Neural crest cell (in vitro differentiated cells): ENCODE measurements at regions not wholly inside any gene's neighbourhood (a gene's known extent, or its start where the extent isn't known, plus 50 kb on each side); places are given as distances from the start of the nearest gene placed in this dataset.

Experiments used
- DNase-seq: peaks from one replicate; pipeline ENCODE4 v3.0.0; 2021; ENCODE audit warnings: low read depth, mixed read lengths, low spot score
- H3K27ac Mint-ChIP-seq: one replicate; pipeline ENCODE4 v1.8.0; 2021; ENCODE audit warnings: mild to moderate bottlenecking, mixed read lengths; ENCODE audit not compliant: unreplicated experiment
- H3K27me3 Mint-ChIP-seq: 2 replicates; pipeline ENCODE4 v1.8.0; 2021; ENCODE audit warnings: low read depth, mild to moderate bottlenecking, mixed read lengths
- H3K36me3 Mint-ChIP-seq: 2 replicates; pipeline ENCODE4 v1.8.0; 2021; ENCODE audit warnings: low read depth, mild to moderate bottlenecking, mixed read lengths
- H3K4me1 Mint-ChIP-seq: 2 replicates; pipeline ENCODE4 v1.8.0; 2021; ENCODE audit warnings: mixed read lengths
- H3K4me3 Mint-ChIP-seq: one replicate; pipeline ENCODE4 v1.8.0; 2021; ENCODE audit warnings: mild to moderate bottlenecking, mixed read lengths
- H3K9me3 Mint-ChIP-seq: 2 replicates; pipeline ENCODE4 v1.8.0; 2021; ENCODE audit warnings: mixed read lengths
- TF ChIP-seq, protein P1 (sequence below): fragments of 200-600 bp; sonication (generic); conservative IDR thresholded peaks from 2 replicates; pipeline ENCODE4 v1.5.0; 2021; ENCODE audit warnings: antibody characterized with exemption, mild to moderate bottlenecking

- TF ChIP-seq, protein P1, sequence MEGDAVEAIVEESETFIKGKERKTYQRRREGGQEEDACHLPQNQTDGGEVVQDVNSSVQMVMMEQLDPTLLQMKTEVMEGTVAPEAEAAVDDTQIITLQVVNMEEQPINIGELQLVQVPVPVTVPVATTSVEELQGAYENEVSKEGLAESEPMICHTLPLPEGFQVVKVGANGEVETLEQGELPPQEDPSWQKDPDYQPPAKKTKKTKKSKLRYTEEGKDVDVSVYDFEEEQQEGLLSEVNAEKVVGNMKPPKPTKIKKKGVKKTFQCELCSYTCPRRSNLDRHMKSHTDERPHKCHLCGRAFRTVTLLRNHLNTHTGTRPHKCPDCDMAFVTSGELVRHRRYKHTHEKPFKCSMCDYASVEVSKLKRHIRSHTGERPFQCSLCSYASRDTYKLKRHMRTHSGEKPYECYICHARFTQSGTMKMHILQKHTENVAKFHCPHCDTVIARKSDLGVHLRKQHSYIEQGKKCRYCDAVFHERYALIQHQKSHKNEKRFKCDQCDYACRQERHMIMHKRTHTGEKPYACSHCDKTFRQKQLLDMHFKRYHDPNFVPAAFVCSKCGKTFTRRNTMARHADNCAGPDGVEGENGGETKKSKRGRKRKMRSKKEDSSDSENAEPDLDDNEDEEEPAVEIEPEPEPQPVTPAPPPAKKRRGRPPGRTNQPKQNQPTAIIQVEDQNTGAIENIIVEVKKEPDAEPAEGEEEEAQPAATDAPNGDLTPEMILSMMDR, result no peak
- no peak overlapping the region for H3K4me3 Mint-ChIP-seq
- DNase-seq, result no peak
- H3K4me1 Mint-ChIP-seq, result peaks cover 4% of the 10 kb centered on the region
- no peak overlapping the region for H3K27ac Mint-ChIP-seq
- no peaks in the 10 kb centered on the region for H3K36me3 Mint-ChIP-seq
- H3K27me3 Mint-ChIP-seq, result peaks cover 19% of the 10 kb centered on the region
- H3K9me3 Mint-ChIP-seq, result no peaks in the 10 kb centered on the region
These were observed 217.9 kb upstream of the TMPO start for GRCh38 chr12:98297538-98297937.

GRCh38 chr12:98308141-98308540 lies 207.2 kb upstream of the TMPO start:
- Mint-ChIP-seq H3K27ac (no peak overlapping the region), H3K9me3 (peaks cover 4% of the 10 kb centered on the region), H3K27me3 (no peaks in the 10 kb centered on the region), H3K4me3 (no peak overlapping the region), H3K36me3 (no peaks in the 10 kb centered on the region), H3K4me1 (no peaks in the 10 kb centered on the region)
- TF ChIP-seq, protein P1, result no peak
- DNase-seq, result no peak

DNA sequence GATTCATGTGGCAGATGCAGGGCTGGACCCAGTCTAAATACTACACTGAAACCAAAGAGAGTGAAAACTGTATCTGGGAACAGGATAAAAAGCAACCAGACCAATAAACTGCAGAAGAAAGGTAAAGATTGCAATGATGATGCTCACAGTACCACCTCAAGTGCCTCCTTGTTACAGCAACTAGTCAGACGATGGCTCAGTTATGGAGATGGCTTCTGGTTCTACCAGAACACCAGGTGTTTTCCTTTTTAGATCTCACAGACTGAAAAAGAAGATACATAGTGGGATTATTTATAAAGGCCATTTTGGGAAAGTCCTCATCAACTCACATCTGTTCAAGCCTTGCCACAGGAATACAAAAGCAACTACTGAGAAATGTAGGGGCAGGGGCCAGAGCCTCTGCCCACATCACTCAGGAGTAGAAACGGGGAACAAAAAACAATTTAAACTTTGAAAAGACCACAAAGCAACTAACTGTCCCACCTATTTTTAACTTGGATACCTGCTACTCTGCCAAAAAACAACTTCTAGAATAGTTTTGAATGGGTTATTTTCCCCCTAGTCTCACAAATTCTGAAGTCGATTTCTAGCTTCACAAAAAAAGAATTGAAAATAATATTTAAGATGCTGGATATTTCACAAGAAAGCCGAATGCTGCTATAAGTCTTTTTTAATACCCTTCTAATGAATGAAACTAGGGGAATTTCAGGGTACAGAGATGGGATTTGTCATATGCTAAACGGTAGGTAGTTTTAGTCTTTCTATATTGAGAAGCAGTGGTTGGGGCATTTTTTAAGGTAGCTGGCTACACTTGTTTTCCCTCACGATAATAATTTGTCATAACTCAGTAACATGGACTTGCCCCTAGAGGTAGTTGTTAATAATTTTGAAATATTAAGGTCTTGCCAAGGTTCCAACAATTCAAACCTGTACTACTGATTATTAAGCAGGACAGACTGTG lies 197.2 kb upstream of the TMPO start:
- TF ChIP-seq, protein P1, result no peak
- no peak overlapping the region for H3K4me3 Mint-ChIP-seq
- peaks cover 4% of the 10 kb centered on the region for H3K4me1 Mint-ChIP-seq
- no peaks in the 10 kb centered on the region for H3K9me3 Mint-ChIP-seq
- DNase-seq, result no peak
- no peak overlapping the region for H3K27ac Mint-ChIP-seq
- H3K36me3 Mint-ChIP-seq, result peaks cover 3% of the 10 kb centered on the region
- H3K27me3 Mint-ChIP-seq, result no peaks in the 10 kb centered on the region

DNA sequence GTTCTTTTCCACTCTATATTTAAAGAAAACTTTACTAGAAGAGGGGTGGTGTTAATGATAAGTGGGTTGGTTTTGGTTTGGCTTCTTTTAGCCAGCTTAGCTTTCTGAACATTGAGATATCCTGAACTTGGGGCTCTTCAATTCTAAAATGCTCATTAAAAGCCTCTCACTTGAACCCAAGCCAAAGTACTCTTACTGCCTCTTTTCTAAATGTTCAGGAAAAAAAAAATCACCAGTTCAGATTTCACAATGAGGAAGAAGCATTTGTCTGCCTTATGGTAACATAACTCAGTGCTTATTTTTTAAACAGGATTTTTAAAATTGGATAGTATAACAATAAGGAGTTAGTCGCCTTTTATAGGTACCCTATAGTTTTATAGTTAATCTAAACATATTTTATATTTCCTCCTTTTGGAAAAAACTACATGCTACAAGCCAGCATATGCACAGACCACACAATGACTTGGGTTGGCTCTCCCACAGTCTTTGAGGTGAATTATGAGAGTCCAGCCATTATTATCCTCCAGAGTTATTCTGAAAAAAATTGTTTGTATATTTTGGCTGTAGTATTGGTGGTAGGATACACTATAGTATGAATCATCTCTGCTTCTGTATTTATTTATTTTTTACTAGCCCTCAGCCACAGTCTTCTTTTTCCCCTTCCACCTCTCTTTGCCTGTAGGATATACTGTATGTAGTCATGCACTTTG lies 195.5 kb upstream of the TMPO start:
- TF ChIP-seq, protein P1, result no peak
- no peaks in the 10 kb centered on the region for H3K27me3 Mint-ChIP-seq
- no peak for DNase-seq
- no peak overlapping the region for H3K4me3 Mint-ChIP-seq
- no peaks in the 10 kb centered on the region for H3K36me3 Mint-ChIP-seq
- H3K27ac Mint-ChIP-seq, result no peak overlapping the region
- H3K4me1 Mint-ChIP-seq, result no peaks in the 10 kb centered on the region
- no peaks in the 10 kb centered on the region for H3K9me3 Mint-ChIP-seq

DNA sequence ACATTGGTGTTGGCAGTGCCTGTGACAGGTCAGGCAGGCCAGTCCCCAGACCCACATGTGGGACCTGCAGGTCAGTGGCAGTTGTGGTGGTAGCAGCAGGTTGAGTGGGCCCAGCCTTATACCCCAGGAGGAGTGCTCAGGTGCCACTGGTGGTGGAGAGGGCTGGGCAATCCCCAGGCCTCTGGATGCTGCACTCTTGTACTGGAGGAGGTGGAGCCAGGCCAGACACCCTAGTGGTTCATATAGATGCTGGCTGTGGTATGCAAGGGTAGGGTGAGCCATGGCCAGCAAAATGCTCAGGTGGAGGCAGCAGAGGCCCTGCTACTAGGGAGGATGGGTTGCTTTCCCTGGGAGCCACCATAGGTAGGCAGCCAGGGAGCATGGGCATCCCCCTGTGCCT lies 190.4 kb upstream of the TMPO start:
- no peaks in the 10 kb centered on the region for H3K27me3 Mint-ChIP-seq
- H3K9me3 Mint-ChIP-seq, result no peaks in the 10 kb centered on the region
- H3K4me3 Mint-ChIP-seq, result no peak overlapping the region
- TF ChIP-seq, protein P1, result no peak
- no peaks in the 10 kb centered on the region for H3K4me1 Mint-ChIP-seq
- no peak overlapping the region for H3K27ac Mint-ChIP-seq
- no peak for DNase-seq
- no peaks in the 10 kb centered on the region for H3K36me3 Mint-ChIP-seq
